ENCODE measurements at regions not wholly inside any gene's neighbourhood (a gene's known extent, or its start where the extent isn't known, plus 50 kb on each side); places are given as distances from the start of the nearest gene placed in this dataset.

GRCh38 chr17:74063439-74063838, 140.0 kb upstream of the RPL38 start:
- TF ChIP-seq CTCF (IDR thresholded peaks at IDR 0.05) (no peak), POLR2A (IDR thresholded peaks at IDR 0.05) (no peak), EP300 (IDR thresholded peaks at IDR 0.05; ENCODE audit: low read depth) (no peak), POLR2AphosphoS5 (IDR thresholded peaks at IDR 0.05) (no peak)

Data from transverse colon (tissue), 4 donors.